Naive thymus-derived CD4-positive, alpha-beta T cell (primary cell): ENCODE measurements at regions not wholly inside any gene's neighbourhood (a gene's known extent, or its start where the extent isn't known, plus 50 kb on each side); places are given as distances from the start of the nearest gene placed in this dataset.
A peak's percentile ranks its signal among the peaks of the same experiment; 100 is the strongest.

Source experiments
- ATAC-seq: fragments of 150-1000 bp; cut with Tn5 transposase; 2 replicates; pipeline ENCODE4 v1.10.0; 2021; ENCODE audit warnings: mild to moderate bottlenecking, moderate library complexity
- CTCF ChIA-PET: fragments of 350-600 bp; sonication (Branson Sonifier 250); formaldehyde crosslinking; loops from one replicate; lab custom pipeline; 2021; ENCODE audit warnings: antibody characterized with exemption; lab: Charles Lee
- POLR2A ChIA-PET: fragments of 350-600 bp; sonication (Branson Sonifier 250); formaldehyde crosslinking; loops from one replicate; lab custom pipeline; 2021; ENCODE audit warnings: antibody characterized with exemption, inconsistent platforms; lab: Charles Lee
- DNase-seq, 9 donors: peaks; one replicate each; pipeline versions ENCODE4 v3.0.0 to v3.0.0-alpha.2; 2020 to 2022; ENCODE audit warnings: mixed read lengths in 1 of 9
- H3K27ac ChIP-seq: one replicate; pipeline ENCODE4 v1.7.0; 2013; ENCODE audit warnings: mild to moderate bottlenecking, low read depth, low read length, moderate library complexity
- H3K27me3 ChIP-seq, 2 donors: one replicate each; pipeline ENCODE4 v1.7.0; 2013; ENCODE audit warnings: low read length in 2 of 2, mild to moderate bottlenecking in 2 of 2, moderate library complexity in 2 of 2; ENCODE audit not compliant: control insufficient read depth in 2 of 2, insufficient read depth in 2 of 2
- H3K36me3 ChIP-seq, 3 experiments: 1 replicate in 2 of 3; 2 replicates in 1 of 3; pipeline ENCODE4 v1.7.0; 2013; ENCODE audit warnings: low read length in 3 of 3, mild to moderate bottlenecking in 3 of 3, moderate library complexity in 1 of 3; ENCODE audit not compliant: insufficient read depth in 3 of 3, control insufficient read depth in 2 of 3
- H3K4me1 ChIP-seq, 2 donors: one replicate each; pipeline ENCODE4 v1.7.0; 2013; ENCODE audit warnings: low read length in 2 of 2, mild to moderate bottlenecking in 2 of 2, moderate library complexity in 1 of 2; ENCODE audit not compliant: control insufficient read depth in 2 of 2, insufficient read depth in 2 of 2
- H3K4me3 ChIP-seq: 2 replicates; pipeline ENCODE4 v1.7.0; 2013; ENCODE audit warnings: mild to moderate bottlenecking, low read length
- H3K9me3 ChIP-seq, 3 experiments: 1 replicate in 2 of 3; 2 replicates in 1 of 3; pipeline ENCODE4 v1.7.0; 2013; ENCODE audit warnings: low read length in 3 of 3; ENCODE audit not compliant: control insufficient read depth in 2 of 3
- H3K27ac Mint-ChIP-seq, 9 donors: one replicate each; pipeline ENCODE4 v1.8.0; 2020 to 2022; ENCODE audit warnings: mixed read lengths in 9 of 9, mild to moderate bottlenecking in 8 of 9, moderate library complexity in 5 of 9, inconsistent platforms in 2 of 9
- H3K27me3 Mint-ChIP-seq, 5 donors: one replicate each; pipeline ENCODE4 v1.8.0; 2021 to 2022; ENCODE audit warnings: mixed read lengths in 5 of 5, mild to moderate bottlenecking in 1 of 5
- H3K36me3 Mint-ChIP-seq, 5 donors: one replicate each; pipeline ENCODE4 v1.8.0; 2020 to 2022; ENCODE audit warnings: mixed read lengths in 5 of 5, mild to moderate bottlenecking in 3 of 5, inconsistent platforms in 1 of 5
- H3K4me1 Mint-ChIP-seq, 7 donors: one replicate each; pipeline ENCODE4 v1.8.0; 2020 to 2022; ENCODE audit warnings: mixed read lengths in 7 of 7, mild to moderate bottlenecking in 3 of 7, inconsistent platforms in 1 of 7
- H3K4me3 Mint-ChIP-seq, 10 donors: one replicate each; pipeline ENCODE4 v1.8.0; 2020 to 2022; ENCODE audit warnings: mild to moderate bottlenecking in 10 of 10, mixed read lengths in 10 of 10, moderate library complexity in 6 of 10, inconsistent platforms in 2 of 10
- H3K9me3 Mint-ChIP-seq, 11 donors: one replicate each; pipeline ENCODE4 v1.8.0; 2020 to 2022; ENCODE audit warnings: mixed read lengths in 11 of 11, mild to moderate bottlenecking in 4 of 11, inconsistent platforms in 1 of 11, moderate library complexity in 1 of 11
- intact Hi-C, 2 donors: fragments of 100-400 bp; cut with micrococcal nuclease; formaldehyde crosslinking; loops; one replicate each; pipeline ENCODE4 v1.15.1; 2023

DNA sequence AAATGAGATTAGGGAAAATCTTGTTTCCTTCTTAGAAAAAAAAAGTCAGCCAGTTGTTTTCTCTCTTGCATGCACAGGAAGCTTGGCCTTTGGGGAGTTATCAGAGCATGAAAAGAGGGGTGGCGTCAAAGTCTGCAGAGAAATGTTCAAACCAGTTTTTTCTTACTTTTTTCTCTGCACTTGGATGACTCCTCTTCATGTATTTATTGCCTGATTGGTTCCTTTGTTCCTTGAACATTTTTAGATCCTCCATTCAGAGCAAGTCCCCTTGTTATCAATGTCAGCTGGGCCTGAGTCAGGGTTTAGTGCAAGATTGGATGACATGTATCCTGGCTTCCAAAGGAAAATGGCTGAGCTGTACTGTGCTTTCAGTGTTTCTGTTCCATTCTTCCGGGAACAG lies 392.6 kb upstream of the BRINP1 start:
- no peak overlapping the region for H3K27ac Mint-ChIP-seq
- H3K9me3 Mint-ChIP-seq = peaks cover 0 to 15% (median 5%) of the 10 kb centered on the region in 11 donors
- Histone ChIP-seq H3K36me3 (no peaks in the 10 kb centered on the region), H3K27ac (no peak overlapping the region), H3K4me1 (no peaks in the 10 kb centered on the region), H3K9me3 (no peaks in the 10 kb centered on the region), H3K4me3 (no peak overlapping the region), H3K27me3 (no peaks in the 10 kb centered on the region)
- peaks cover 0 to 1% (median 0%) of the 10 kb centered on the region in 7 donors for H3K4me1 Mint-ChIP-seq
- no peaks in the 10 kb centered on the region for H3K36me3 Mint-ChIP-seq
- ATAC-seq = no peak
- H3K4me3 Mint-ChIP-seq = no peak overlapping the region
- intact Hi-C loops = no loop called here
- H3K27me3 Mint-ChIP-seq = peaks cover 0 to 15% (median 8%) of the 10 kb centered on the region in 5 donors
- DNase-seq = no peak
- CTCF ChIA-PET = no interaction called here
- POLR2A ChIA-PET = no interaction called here

- no peak overlapping the region for H3K4me3 Mint-ChIP-seq
- CTCF ChIA-PET = interaction anchor here (0.7 kb wide), 1 partner anchor 21 kb away, joined by 3 read pairs; no protein-coding TSS in a partner anchor
- peaks cover 0 to 1% (median 0%) of the 10 kb centered on the region in 7 donors for H3K4me1 Mint-ChIP-seq
- Histone ChIP-seq H3K4me1 (no peaks in the 10 kb centered on the region), H3K9me3 (no peaks in the 10 kb centered on the region), H3K27ac (no peak overlapping the region), H3K4me3 (no peak overlapping the region), H3K36me3 (no peaks in the 10 kb centered on the region), H3K27me3 (no peaks in the 10 kb centered on the region)
- ATAC-seq (no peak), DNase-seq (no peak)
- H3K36me3 Mint-ChIP-seq = no peaks in the 10 kb centered on the region
- no peak overlapping the region for H3K27ac Mint-ChIP-seq
- intact Hi-C loops = no loop called here
- POLR2A ChIA-PET = no interaction called here
- H3K9me3 Mint-ChIP-seq = peaks cover 0 to 19% (median 5%) of the 10 kb centered on the region in 11 donors
- peaks cover 0 to 15% (median 7%) of the 10 kb centered on the region in 5 donors for H3K27me3 Mint-ChIP-seq
Observed at GRCh38 chr9:119758990-119759389, 389.8 kb upstream of the BRINP1 start.

DNA sequence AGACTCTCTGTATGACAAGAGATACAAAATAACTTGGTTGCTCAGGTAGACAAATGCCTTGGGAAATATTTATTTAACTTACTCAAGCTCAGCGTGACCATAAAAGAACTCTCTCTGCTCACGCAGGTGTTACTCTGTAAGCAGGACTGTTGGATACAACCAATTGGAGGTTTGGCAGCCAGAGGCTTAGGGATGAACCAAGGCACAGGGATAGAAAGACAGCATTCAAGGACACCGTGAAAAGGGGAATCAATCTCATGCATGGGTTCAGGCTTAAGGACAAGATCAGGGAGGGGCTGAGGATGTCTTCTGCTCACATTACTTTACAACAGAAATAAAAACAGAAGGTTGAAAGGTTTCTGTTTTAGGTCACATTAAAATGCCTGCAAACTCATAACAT lies 389.0 kb upstream of the BRINP1 start:
- POLR2A ChIA-PET = no interaction called here
- Mint-ChIP-seq H3K4me1 (peaks cover 0 to 1% (median 0%) of the 10 kb centered on the region in 7 donors), H3K36me3 (no peaks in the 10 kb centered on the region), H3K27ac (no peak overlapping the region), H3K27me3 (peaks cover 0 to 15% (median 7%) of the 10 kb centered on the region in 5 donors), H3K9me3 (peaks cover 0 to 17% (median 3%) of the 10 kb centered on the region in 11 donors), H3K4me3 (no peak overlapping the region)
- Histone ChIP-seq H3K27me3 (no peaks in the 10 kb centered on the region), H3K4me1 (no peaks in the 10 kb centered on the region), H3K9me3 (no peaks in the 10 kb centered on the region), H3K27ac (no peak overlapping the region), H3K4me3 (no peak overlapping the region), H3K36me3 (no peaks in the 10 kb centered on the region)
- no peak for DNase-seq
- intact Hi-C loops = no loop called here
- ATAC-seq = no peak
- CTCF ChIA-PET = interaction anchor here (0.7 kb wide), 1 partner anchor 22 kb away, joined by 3 read pairs; no protein-coding TSS in a partner anchor

DNA sequence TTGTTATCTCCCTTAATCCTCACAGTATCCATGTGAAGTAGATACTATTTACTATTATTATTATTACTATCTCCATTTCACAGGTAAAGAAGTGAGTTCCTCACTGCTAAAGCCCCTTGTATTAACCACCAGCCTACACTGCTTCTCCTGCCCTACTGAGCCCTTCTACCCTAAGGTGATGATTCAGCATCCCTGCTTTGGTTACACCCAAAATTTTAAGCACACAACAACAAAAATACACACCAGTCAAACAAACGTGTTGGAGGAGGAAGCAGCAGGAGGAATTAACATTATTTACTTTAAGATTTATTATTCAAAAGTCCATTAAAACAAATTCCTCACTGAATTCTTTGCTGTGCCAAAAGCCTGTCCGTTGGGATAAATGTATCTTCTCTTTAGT lies 370.2 kb upstream of the BRINP1 start:
- no peak overlapping the region for H3K4me3 Mint-ChIP-seq
- no peaks in the 10 kb centered on the region for H3K4me1 Mint-ChIP-seq

DNA sequence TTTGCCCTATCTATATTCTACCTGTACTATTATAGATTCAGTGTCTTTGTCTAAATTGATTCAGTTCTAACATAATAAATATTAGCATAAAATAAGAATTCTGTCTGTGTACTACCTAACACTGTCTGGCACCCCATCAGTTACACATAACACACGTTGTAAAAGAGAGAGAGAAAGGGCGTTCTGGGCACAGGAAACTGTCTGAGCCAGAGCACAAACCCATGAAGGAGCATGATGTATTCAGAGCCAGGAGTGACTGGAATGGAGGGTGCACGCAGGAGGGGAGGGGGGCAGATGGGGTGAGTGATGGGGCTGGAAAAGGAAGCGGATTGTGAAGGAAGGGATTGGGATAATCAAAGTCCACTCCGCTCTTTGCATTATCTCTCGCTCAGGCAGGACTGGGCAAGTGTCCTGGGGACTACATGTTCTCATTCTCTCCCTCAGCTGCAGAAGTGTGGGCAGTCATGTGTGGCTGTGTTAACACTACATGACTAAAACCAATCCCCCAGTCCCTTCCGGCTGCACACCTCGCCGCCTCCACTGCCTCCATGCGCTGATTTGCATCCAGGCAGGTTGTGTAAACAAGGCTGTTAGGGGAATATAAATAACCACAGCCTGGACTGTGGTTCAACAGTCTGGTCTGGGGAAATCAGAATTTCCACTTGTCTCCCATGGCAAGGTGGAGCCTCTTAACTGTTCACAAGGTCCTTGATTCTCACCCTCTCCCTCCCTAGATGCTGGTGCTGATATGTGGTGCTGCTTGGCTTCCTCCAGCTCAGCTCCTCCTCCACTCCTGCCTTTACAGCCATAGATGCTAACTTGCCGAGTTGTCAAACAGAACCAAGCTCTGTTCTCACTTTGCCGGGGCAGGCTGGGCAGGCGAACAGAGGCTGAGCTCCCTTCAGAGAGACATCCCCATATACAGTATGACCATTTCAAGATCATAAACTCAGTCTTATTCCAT lies 367.5 kb upstream of the BRINP1 start:
- Histone ChIP-seq H3K36me3 (no peaks in the 10 kb centered on the region), H3K4me3 (no peak overlapping the region), H3K9me3 (no peaks in the 10 kb centered on the region), H3K4me1 (no peaks in the 10 kb centered on the region), H3K27ac (no peak overlapping the region), H3K27me3 (no peaks in the 10 kb centered on the region)
- intact Hi-C loops = no loop called here
- Mint-ChIP-seq H3K36me3 (no peaks in the 10 kb centered on the region), H3K27ac (peak overlapping the region in 1 of 9 donors; percentile 19), H3K9me3 (peaks cover 0 to 33% (median 7%) of the 10 kb centered on the region in 11 donors), H3K4me3 (no peak overlapping the region), H3K4me1 (no peaks in the 10 kb centered on the region), H3K27me3 (no peaks in the 10 kb centered on the region)
- no peak for DNase-seq
- ChIA-PET POLR2A (no interaction called here), CTCF (no interaction called here)
- no peak for ATAC-seq

More for the DNA sequence above, 370.2 kb upstream of the BRINP1 start:
- intact Hi-C loops = no loop called here
- Histone ChIP-seq H3K4me1 (no peaks in the 10 kb centered on the region), H3K4me3 (no peak overlapping the region), H3K9me3 (no peaks in the 10 kb centered on the region), H3K27ac (no peak overlapping the region), H3K36me3 (no peaks in the 10 kb centered on the region), H3K27me3 (no peaks in the 10 kb centered on the region)
- ChIA-PET CTCF (no interaction called here), POLR2A (no interaction called here)
- peaks cover 0 to 10% (median 0%) of the 10 kb centered on the region in 5 donors for H3K36me3 Mint-ChIP-seq
- peaks cover 3 to 38% (median 12%) of the 10 kb centered on the region in 11 donors for H3K9me3 Mint-ChIP-seq
- ATAC-seq (no peak), DNase-seq (no peak)
- H3K27ac Mint-ChIP-seq = no peak overlapping the region
- peaks cover 0 to 5% (median 0%) of the 10 kb centered on the region in 5 donors for H3K27me3 Mint-ChIP-seq

DNA sequence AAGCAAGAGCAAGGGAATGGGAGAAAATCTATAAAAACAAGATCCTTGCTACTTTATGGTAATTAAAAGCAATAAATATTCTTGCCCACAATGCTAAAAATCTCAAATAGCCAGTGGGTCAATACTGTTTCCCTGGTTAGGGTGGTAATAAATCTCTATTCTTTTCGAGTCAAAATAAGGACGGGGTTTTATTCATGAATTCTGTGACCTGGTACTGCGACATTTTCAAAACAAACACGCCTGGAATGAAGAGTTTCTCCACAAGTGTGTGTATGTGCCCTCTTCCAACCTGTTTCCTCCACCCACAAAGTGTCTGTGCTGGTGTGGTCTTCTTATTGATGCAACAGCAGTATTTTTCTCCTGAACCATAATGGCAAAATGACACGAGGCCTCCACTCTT lies 358.8 kb upstream of the BRINP1 start:
- DNase-seq (no peak), ATAC-seq (no peak)
- H3K4me1 ChIP-seq = no peaks in the 10 kb centered on the region
- H3K4me3 Mint-ChIP-seq = no peak overlapping the region
- peaks cover 0 to 6% (median 4%) of the 10 kb centered on the region in 5 donors for H3K27me3 Mint-ChIP-seq
- H3K4me1 Mint-ChIP-seq = no peaks in the 10 kb centered on the region
- H3K4me3 ChIP-seq = no peak overlapping the region
- H3K9me3 ChIP-seq = no peaks in the 10 kb centered on the region
- peaks cover 0 to 3% (median 0%) of the 10 kb centered on the region in 5 donors for H3K36me3 Mint-ChIP-seq
- CTCF ChIA-PET = no interaction called here
- no peak overlapping the region for H3K27ac ChIP-seq
- H3K36me3 ChIP-seq = no peaks in the 10 kb centered on the region
- no peak overlapping the region for H3K27ac Mint-ChIP-seq
- POLR2A ChIA-PET = no interaction called here
- H3K9me3 Mint-ChIP-seq = peaks cover 0 to 19% (median 6%) of the 10 kb centered on the region in 11 donors
- intact Hi-C loops = no loop called here
- no peaks in the 10 kb centered on the region for H3K27me3 ChIP-seq
